Ishikawa (cell line): ENCODE measurements at regions not wholly inside any gene's neighbourhood (a gene's known extent, or its start where the extent isn't known, plus 50 kb on each side); places are given as distances from the start of the nearest gene placed in this dataset.

ENCODE experiments used
- CEBPB ChIP-seq: IDR thresholded peaks from 2 replicates; pipeline ENCODE4 v1.6.1; 2012
- CREB1 ChIP-seq: IDR thresholded peaks from 2 replicates; pipeline ENCODE4 v1.6.1; 2012; ENCODE audit warnings: low read depth
- EP300 ChIP-seq: IDR thresholded peaks from 2 replicates; pipeline ENCODE4 v1.6.1; 2012; ENCODE audit warnings: borderline replicate concordance
- FOXM1 ChIP-seq: IDR thresholded peaks from 2 replicates; pipeline ENCODE4 v1.6.1; 2012; ENCODE audit warnings: low read depth, borderline replicate concordance
- RAD21 ChIP-seq: IDR thresholded peaks from 2 replicates; pipeline ENCODE4 v1.6.1; 2012; ENCODE audit warnings: low read depth
- TCF12 ChIP-seq: IDR thresholded peaks from 2 replicates; pipeline ENCODE4 v1.6.1; 2012; ENCODE audit warnings: low read depth
- TEAD4 ChIP-seq: IDR thresholded peaks from 2 replicates; pipeline ENCODE4 v1.6.1; 2012
- YY1 ChIP-seq: IDR thresholded peaks from 2 replicates; pipeline ENCODE4 v1.6.1; 2012; ENCODE audit warnings: low read depth
- ZBTB7A ChIP-seq: IDR thresholded peaks from 2 replicates; pipeline ENCODE4 v1.6.1; 2012; ENCODE audit warnings: low read depth
- TF ChIP-seq, protein P1 (sequence below): IDR thresholded peaks from 2 replicates; pipeline ENCODE4 v1.6.1; 2012

GRCh38 chr2:45127321-45127720 is 118.1 kb upstream of the SIX2 start:
- no peak for TF ChIP-seq EP300
- no peak for TF ChIP-seq RAD21
- TF ChIP-seq CREB1 = no peak
- no peak for TF ChIP-seq FOXM1
- no peak for TF ChIP-seq TCF12
- no peak for TF ChIP-seq CEBPB
- TF ChIP-seq TEAD4 = no peak
- TF ChIP-seq, protein P1, sequence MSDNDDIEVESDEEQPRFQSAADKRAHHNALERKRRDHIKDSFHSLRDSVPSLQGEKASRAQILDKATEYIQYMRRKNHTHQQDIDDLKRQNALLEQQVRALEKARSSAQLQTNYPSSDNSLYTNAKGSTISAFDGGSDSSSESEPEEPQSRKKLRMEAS = no peak
- TF ChIP-seq YY1 = no peak
- no peak for TF ChIP-seq ZBTB7A
